Ishikawa (cell line): ENCODE measurements at regions not wholly inside any gene's neighbourhood (a gene's known extent, or its start where the extent isn't known, plus 50 kb on each side); places are given as distances from the start of the nearest gene placed in this dataset.

ENCODE experiments used
- EP300 ChIP-seq: IDR thresholded peaks from 2 replicates; pipeline ENCODE4 v1.6.1; 2012; ENCODE audit warnings: borderline replicate concordance
- TAF1 ChIP-seq: IDR thresholded peaks from 2 replicates; pipeline ENCODE4 v1.6.1; 2012; ENCODE audit warnings: low read depth, mild to moderate bottlenecking
- TCF12 ChIP-seq: IDR thresholded peaks from 2 replicates; pipeline ENCODE4 v1.6.1; 2012; ENCODE audit warnings: low read depth
- YY1 ChIP-seq: IDR thresholded peaks from 2 replicates; pipeline ENCODE4 v1.6.1; 2012; ENCODE audit warnings: low read depth

DNA sequence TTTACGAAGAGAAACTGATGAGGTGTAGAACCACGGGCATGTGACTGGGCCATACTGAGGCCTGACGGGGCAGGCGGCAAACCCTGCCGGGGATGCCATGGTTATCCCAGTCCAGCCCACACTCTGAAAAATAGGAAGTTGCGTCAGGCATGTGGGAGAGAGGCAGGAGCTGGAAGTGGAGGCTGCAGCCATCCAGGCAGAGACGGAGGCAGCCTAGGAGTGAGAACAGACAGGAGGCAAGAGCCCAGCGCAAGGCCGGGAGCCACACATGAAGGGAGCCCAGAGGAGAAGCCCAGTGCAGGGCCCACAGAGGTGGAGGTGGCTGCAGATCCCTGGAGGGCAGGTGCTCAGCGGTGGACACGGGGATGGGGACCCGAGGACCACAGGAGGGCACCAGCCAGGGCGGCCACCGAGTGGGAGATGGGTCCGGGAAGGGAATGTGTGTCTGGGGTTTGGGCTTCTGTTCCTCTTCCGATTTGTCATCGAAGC, 175.2 kb upstream of the PPP2R2D start:
- TF ChIP-seq TAF1: no peak
- TF ChIP-seq YY1: no peak
- no peak for TF ChIP-seq EP300
- no peak for TF ChIP-seq TCF12
